ENCODE measurements at regions not wholly inside any gene's neighbourhood (a gene's known extent, or its start where the extent isn't known, plus 50 kb on each side); places are given as distances from the start of the nearest gene placed in this dataset.

DNA sequence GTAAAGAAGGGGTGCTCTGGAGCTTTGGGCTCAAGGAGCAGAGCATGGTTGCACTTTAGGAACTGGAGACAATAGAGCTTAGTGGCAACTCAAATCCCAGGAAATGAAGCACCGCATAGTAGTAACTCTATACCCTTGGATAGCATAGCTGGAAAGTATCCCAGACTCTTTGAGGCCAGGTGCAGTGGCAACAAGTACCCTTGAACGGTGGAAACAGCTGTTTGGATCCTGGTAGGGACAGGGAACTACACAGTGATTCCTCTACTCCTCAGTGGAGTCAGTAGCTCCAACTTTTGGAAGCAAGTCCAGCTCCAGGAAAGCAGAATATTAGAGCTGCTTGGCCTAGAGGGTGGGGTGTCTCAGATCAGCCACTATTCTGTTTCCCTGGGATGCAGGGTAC is 129.0 kb upstream of the WSCD2 start:
- no peaks in the 10 kb centered on the region for H3K36me3 ChIP-seq
- intact Hi-C loops (cut with DNase I), result no loop called here
- TF ChIP-seq EP300 (IDR thresholded peaks at IDR 0.05), result no peak
- no peak for TF ChIP-seq POLR2A (IDR thresholded peaks at IDR 0.05)
- TF ChIP-seq, protein P1, sequence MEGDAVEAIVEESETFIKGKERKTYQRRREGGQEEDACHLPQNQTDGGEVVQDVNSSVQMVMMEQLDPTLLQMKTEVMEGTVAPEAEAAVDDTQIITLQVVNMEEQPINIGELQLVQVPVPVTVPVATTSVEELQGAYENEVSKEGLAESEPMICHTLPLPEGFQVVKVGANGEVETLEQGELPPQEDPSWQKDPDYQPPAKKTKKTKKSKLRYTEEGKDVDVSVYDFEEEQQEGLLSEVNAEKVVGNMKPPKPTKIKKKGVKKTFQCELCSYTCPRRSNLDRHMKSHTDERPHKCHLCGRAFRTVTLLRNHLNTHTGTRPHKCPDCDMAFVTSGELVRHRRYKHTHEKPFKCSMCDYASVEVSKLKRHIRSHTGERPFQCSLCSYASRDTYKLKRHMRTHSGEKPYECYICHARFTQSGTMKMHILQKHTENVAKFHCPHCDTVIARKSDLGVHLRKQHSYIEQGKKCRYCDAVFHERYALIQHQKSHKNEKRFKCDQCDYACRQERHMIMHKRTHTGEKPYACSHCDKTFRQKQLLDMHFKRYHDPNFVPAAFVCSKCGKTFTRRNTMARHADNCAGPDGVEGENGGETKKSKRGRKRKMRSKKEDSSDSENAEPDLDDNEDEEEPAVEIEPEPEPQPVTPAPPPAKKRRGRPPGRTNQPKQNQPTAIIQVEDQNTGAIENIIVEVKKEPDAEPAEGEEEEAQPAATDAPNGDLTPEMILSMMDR (IDR thresholded peaks at IDR 0.05), result no peak
- H3K27ac ChIP-seq, result no peak overlapping the region
- DNase-seq, result no peak
- no peak overlapping the region for H3K4me3 ChIP-seq
- no peaks in the 10 kb centered on the region for H3K9me3 ChIP-seq
- H3K27me3 ChIP-seq, result no peaks in the 10 kb centered on the region
- WGBS, 3 donors, result 57 to 75% (median 66%) methylated on average over 2 of the region's 2 CpGs
- no peaks in the 10 kb centered on the region for H3K4me1 ChIP-seq (ENCODE audit: insufficient read depth)

DNA sequence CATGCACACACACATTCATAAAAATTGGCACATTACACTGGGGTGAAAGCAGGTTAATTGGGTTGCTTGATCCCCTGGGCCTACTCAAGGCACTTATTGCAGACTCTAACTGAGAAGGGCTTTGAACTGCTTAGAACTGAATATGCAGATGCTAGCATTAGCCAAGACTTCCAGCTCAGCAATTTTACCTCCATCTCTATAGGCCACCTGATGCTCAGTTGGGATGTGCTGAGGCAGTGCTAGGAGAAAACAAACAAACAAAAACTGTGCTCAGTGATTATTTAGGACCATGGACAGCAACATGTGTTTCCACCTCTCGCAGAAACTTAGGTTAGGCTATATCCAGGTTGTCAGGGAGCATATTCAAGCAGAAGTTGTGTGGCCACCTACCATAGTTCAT is 124.8 kb upstream of the WSCD2 start:
- TF ChIP-seq, protein P1 (IDR thresholded peaks at IDR 0.05), result no peak
- TF ChIP-seq EP300 (IDR thresholded peaks at IDR 0.05), result no peak
- TF ChIP-seq POLR2A (IDR thresholded peaks at IDR 0.05), result no peak
- intact Hi-C loops (cut with DNase I), result no loop called here
- no peaks in the 10 kb centered on the region for H3K36me3 ChIP-seq
- H3K4me1 ChIP-seq (ENCODE audit: insufficient read depth), result no peaks in the 10 kb centered on the region
- DNase-seq, result no peak
- no peak overlapping the region for H3K27ac ChIP-seq
- 0 to 4% (median 0%) methylated on average over 1 of the region's 1 CpG for WGBS, 3 donors
- H3K4me3 ChIP-seq, result no peak overlapping the region
- H3K27me3 ChIP-seq, result no peaks in the 10 kb centered on the region
- H3K9me3 ChIP-seq, result no peaks in the 10 kb centered on the region

DNA sequence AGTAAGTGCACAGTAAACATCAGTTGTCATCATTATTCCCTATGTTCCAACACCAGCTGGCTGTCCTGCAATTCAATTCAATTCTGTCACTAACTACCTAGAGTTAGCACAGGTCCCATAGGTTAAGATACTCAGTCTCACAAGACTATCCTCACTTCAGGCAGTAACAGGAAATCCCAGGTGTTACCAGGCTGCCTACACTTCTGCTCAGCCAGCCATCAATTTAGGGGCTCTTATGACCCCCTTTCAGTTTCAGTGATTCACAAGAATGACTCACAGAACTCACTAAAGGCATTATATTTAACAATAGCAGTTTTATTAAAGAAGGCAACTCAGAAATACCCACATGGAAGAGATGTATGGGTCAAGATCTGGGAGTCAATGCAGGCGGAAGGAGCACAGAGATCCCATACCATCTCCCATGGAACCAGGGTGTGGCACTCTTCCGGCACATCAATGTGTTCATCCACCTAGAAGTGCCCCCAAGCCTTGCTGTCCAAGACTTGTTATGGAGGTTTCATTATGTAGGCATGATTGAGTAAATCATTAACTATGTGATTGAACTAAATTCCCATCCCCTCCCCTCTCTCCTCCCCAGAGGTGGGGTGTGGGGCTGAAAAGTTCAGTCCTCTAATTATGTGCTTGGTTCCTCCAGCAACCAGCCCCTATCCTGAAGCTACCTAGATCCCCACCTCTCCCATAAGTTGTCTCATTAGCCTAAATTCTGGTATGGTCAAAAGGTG is 120.8 kb upstream of the WSCD2 start:
- intact Hi-C loops (cut with DNase I), result no loop called here
- H3K9me3 ChIP-seq, result no peaks in the 10 kb centered on the region
- no peaks in the 10 kb centered on the region for H3K27me3 ChIP-seq
- no peaks in the 10 kb centered on the region for H3K36me3 ChIP-seq
- no peak overlapping the region for H3K4me3 ChIP-seq
- DNase-seq, result no peak
- WGBS, 3 donors, result 83 to 93% (median 85%) methylated on average over 2 of the region's 2 CpGs
- TF ChIP-seq, protein P1 (IDR thresholded peaks at IDR 0.05), result no peak
- TF ChIP-seq POLR2A (IDR thresholded peaks at IDR 0.05), result no peak
- TF ChIP-seq EP300 (IDR thresholded peaks at IDR 0.05), result no peak
- no peaks in the 10 kb centered on the region for H3K4me1 ChIP-seq (ENCODE audit: insufficient read depth)
- no peak overlapping the region for H3K27ac ChIP-seq

DNA sequence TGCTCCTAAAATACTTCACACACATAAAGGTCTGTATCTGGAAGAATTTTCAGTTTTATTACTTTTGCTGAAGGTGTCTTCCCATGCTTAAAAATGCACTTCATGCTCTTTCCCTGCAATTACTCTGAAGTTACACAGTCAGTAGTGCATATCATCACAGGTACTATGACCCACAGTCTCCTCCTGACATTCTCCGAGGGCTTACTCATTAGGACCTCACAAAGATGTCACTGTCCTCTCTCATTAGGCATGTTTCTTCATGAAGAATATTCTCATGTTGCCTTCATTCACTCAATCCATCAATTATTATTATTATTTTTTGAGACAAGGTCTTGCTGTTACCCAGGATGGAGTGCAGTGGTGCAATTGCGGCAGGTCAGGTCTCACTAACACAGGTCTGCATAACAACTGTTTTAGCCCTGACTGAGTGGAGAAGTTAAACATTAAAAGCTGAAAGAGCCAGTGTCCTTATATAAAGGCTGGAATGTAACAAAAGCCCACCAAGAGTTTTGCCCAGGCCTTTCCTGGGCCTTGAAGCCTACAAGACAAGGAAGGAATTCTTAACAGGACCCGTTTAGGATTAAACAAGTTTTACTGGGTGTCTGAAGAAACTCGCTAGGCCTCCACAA is 119.5 kb upstream of the WSCD2 start:
- no peaks in the 10 kb centered on the region for H3K9me3 ChIP-seq
- H3K4me3 ChIP-seq, result no peak overlapping the region
- H3K4me1 ChIP-seq (ENCODE audit: insufficient read depth), result no peaks in the 10 kb centered on the region
- no peaks in the 10 kb centered on the region for H3K27me3 ChIP-seq
- H3K27ac ChIP-seq, result no peak overlapping the region
- no peak for DNase-seq
- no peaks in the 10 kb centered on the region for H3K36me3 ChIP-seq
- intact Hi-C loops (cut with DNase I), result no loop called here
- 41 to 54% (median 44%) methylated on average over 4 of the region's 4 CpGs for WGBS, 3 donors
- TF ChIP-seq POLR2A (IDR thresholded peaks at IDR 0.05) (no peak), EP300 (IDR thresholded peaks at IDR 0.05) (no peak)
- TF ChIP-seq, protein P1 (IDR thresholded peaks at IDR 0.05), result no peak

All from ovary (tissue), 7 donors.